ENCODE measurements at regions not wholly inside any gene's neighbourhood (a gene's known extent, or its start where the extent isn't known, plus 50 kb on each side); places are given as distances from the start of the nearest gene placed in this dataset.
"Not testable (repeated sequence)": the region's sequence is repeated elsewhere in the genome, so short reads cannot be mapped to it uniquely, and the experiment has no call there.

GRCh38 chr1:219085082-219085481 lies 88.6 kb upstream of the LYPLAL1 start:
- no peak for DNase-seq (ENCODE audit: low read depth in 3 of 3)

GRCh38 chr1:219085988-219086387 lies 87.7 kb upstream of the LYPLAL1 start:
- DNase-seq (ENCODE audit: low read depth in 3 of 3): no peak

GRCh38 chr1:219086956-219087469 lies 86.7 kb upstream of the LYPLAL1 start:
- no peak for DNase-seq (ENCODE audit: low read depth in 3 of 3)

GRCh38 chr1:219088778-219089557 lies 84.7 kb upstream of the LYPLAL1 start:
- DNase-seq (ENCODE audit: low read depth in 3 of 3): no peak

GRCh38 chr1:219090607-219091006 lies 83.1 kb upstream of the LYPLAL1 start:
- DNase-seq (ENCODE audit: low read depth in 3 of 3): no peak

GRCh38 chr1:219092206-219092605 lies 81.5 kb upstream of the LYPLAL1 start:
- no peak for DNase-seq (ENCODE audit: low read depth in 3 of 3)

GRCh38 chr1:219099307-219099706 lies 74.4 kb upstream of the LYPLAL1 start:
- DNase-seq (ENCODE audit: low read depth in 3 of 3): no peak

- DNase-seq (ENCODE audit: low read depth in 3 of 3): no peak
Measured at GRCh38 chr1:219100059-219100458, 73.6 kb upstream of the LYPLAL1 start.

GRCh38 chr1:219102466-219102865 lies 71.2 kb upstream of the LYPLAL1 start:
- not testable (repeated sequence) for DNase-seq (ENCODE audit: low read depth in 3 of 3)

GRCh38 chr1:219105893-219106292 lies 67.8 kb upstream of the LYPLAL1 start:
- no peak for DNase-seq (ENCODE audit: low read depth in 3 of 3)

GRCh38 chr1:219109424-219110018 lies 64.2 kb upstream of the LYPLAL1 start:
- DNase-seq (ENCODE audit: low read depth in 3 of 3): no peak

- DNase-seq (ENCODE audit: low read depth in 3 of 3): no peak
Measured at GRCh38 chr1:219113261-219113660, 60.4 kb upstream of the LYPLAL1 start.

GRCh38 chr1:219114014-219114413 lies 59.7 kb upstream of the LYPLAL1 start:
- DNase-seq (ENCODE audit: low read depth in 3 of 3): no peak

- DNase-seq (ENCODE audit: low read depth in 3 of 3): no peak
Measured at GRCh38 chr1:219119839-219120238, 53.8 kb upstream of the LYPLAL1 start.

GRCh38 chr1:219120624-219121544 lies 52.8 kb upstream of the LYPLAL1 start:
- DNase-seq (ENCODE audit: low read depth in 3 of 3): no peak

- DNase-seq (ENCODE audit: low read depth in 3 of 3): no peak
Measured at GRCh38 chr1:219121679-219122078, 52.0 kb upstream of the LYPLAL1 start.

GRCh38 chr1:219123036-219123435 lies 50.6 kb upstream of the LYPLAL1 start:
- no peak for DNase-seq (ENCODE audit: low read depth in 3 of 3)
